PC-3 (cell line): ENCODE measurements at regions not wholly inside any gene's neighbourhood (a gene's known extent, or its start where the extent isn't known, plus 50 kb on each side); places are given as distances from the start of the nearest gene placed in this dataset.

Experiments used
- ATAC-seq: fragments of 200-7000 bp; cut with Tn5 transposase; 2 replicates; pipeline ENCODE4 v1.9.1; 2020; ENCODE audit warnings: mild to moderate bottlenecking, moderate library complexity
- BruUV-seq: library from RNA; stranded (reverse); fragments of 400-500 nt; replicated peaks from 2 replicates; lab custom pipeline; 2021; lab: Mats Ljungman, UMichigan
- CTCF ChIA-PET: fragments of 300-600 bp; sonication (Branson Sonifier 250); formaldehyde crosslinking; loops from one replicate; lab custom pipeline; 2022; ENCODE audit warnings: antibody characterized with exemption; lab: Charles Lee
- POLR2A ChIA-PET: fragments of 300-600 bp; sonication (Branson Sonifier 250); formaldehyde crosslinking; loops from one replicate; lab custom pipeline; 2022; ENCODE audit warnings: antibody characterized with exemption; ENCODE audit not compliant: unreplicated experiment; lab: Charles Lee
- DNase-seq: peaks from one replicate; pipeline ENCODE4 v3.0.0-alpha.2; 2015
- H2AFZ ChIP-seq: fragments of 300-600 bp; sonication (generic); 2 replicates; pipeline ENCODE4 v1.6.0; 2016; ENCODE audit warnings: antibody characterized with exemption, low read length
- H3F3A ChIP-seq: fragments of 300-600 bp; sonication (generic); one replicate; pipeline ENCODE4 v1.6.0; 2017; ENCODE audit warnings: antibody characterized with exemption, low read length, control low read depth, mild to moderate bottlenecking; ENCODE audit not compliant: unreplicated experiment
- H3K27ac ChIP-seq: fragments of 300-600 bp; sonication (generic); 2 replicates; pipeline ENCODE4 v1.5.1; 2016; ENCODE audit warnings: mild to moderate bottlenecking, low read length
- H3K27me3 ChIP-seq: fragments of 300-600 bp; sonication (generic); 2 replicates; pipeline ENCODE4 v1.6.1; 2016; ENCODE audit warnings: low read length, mixed read lengths
- H3K36me3 ChIP-seq: fragments of 300-600 bp; sonication (generic); 2 replicates; pipeline ENCODE4 v1.6.1; 2016; ENCODE audit warnings: low read depth, mixed run types, low read length, mixed read lengths
- H3K4me1 ChIP-seq: fragments of 300-600 bp; sonication (generic); 2 replicates; pipeline ENCODE4 v1.5.1; 2016; ENCODE audit warnings: low read length; ENCODE audit not compliant: insufficient read depth
- H3K4me2 ChIP-seq: fragments of 300-600 bp; sonication (generic); 2 replicates; pipeline ENCODE4 v1.6.0; 2016; ENCODE audit warnings: low read length
- H3K4me3 ChIP-seq: fragments of 300-600 bp; sonication (generic); 2 replicates; pipeline ENCODE4 v1.5.1; 2016; ENCODE audit warnings: mild to moderate bottlenecking, low read length, mixed read lengths
- H3K79me2 ChIP-seq: fragments of 300-600 bp; sonication (generic); 2 replicates; pipeline ENCODE4 v1.6.1; 2017; ENCODE audit warnings: low read length, mixed read lengths
- H3K9ac ChIP-seq: fragments of 300-600 bp; sonication (generic); 2 replicates; pipeline ENCODE4 v1.6.0; 2016; ENCODE audit warnings: mild to moderate bottlenecking, low read length
- H3K9me2 ChIP-seq: fragments of 300-600 bp; sonication (generic); replicated peaks from 2 replicates; pipeline ENCODE4 v1.6.1; 2016; ENCODE audit warnings: mixed run types, low read length, mixed read lengths
- H3K9me3 ChIP-seq: fragments of 300-600 bp; sonication (generic); 2 replicates; pipeline ENCODE4 v1.6.1; 2016; ENCODE audit warnings: low read length, mixed read lengths
- H4K20me1 ChIP-seq: fragments of 300-600 bp; sonication (generic); 2 replicates; pipeline ENCODE4 v1.6.1; 2016; ENCODE audit warnings: low read length, mixed read lengths
- CTCF ChIP-seq: fragments of 300-600 bp; sonication (generic); conservative IDR thresholded peaks from 2 replicates; pipeline ENCODE4 v1.5.1; 2017; ENCODE audit warnings: antibody characterized with exemption, low read depth, mild to moderate bottlenecking, low read length
- EZH2 ChIP-seq: fragments of 300-600 bp; sonication (generic); IDR thresholded peaks from one replicate; pipeline ENCODE4 v1.6.1; 2017; ENCODE audit warnings: antibody characterized with exemption, mild to moderate bottlenecking, low read length; ENCODE audit not compliant: unreplicated experiment
- EZH2phosphoT487 ChIP-seq: fragments of 300-600 bp; sonication (generic); IDR thresholded peaks from 2 replicates; pipeline ENCODE4 v1.6.1; 2018; ENCODE audit warnings: mild to moderate bottlenecking, antibody characterized with exemption, low read length, borderline replicate concordance
- intact Hi-C: fragments of 100-400 bp; cut with micrococcal nuclease; formaldehyde crosslinking; loops from 2 replicates; pipeline ENCODE4 v1.9.0; 2023

GRCh38 chr5:145141534-145141933, 693.6 kb downstream of the PRELID2 start:
- CTCF ChIA-PET = no interaction called here
- Histone ChIP-seq H3K9me3 (no peaks in the 10 kb centered on the region), H3K4me3 (no peak overlapping the region), H3K4me1 (no peaks in the 10 kb centered on the region), H3K27ac (no peak overlapping the region), H2AFZ (no peak overlapping the region), H3K79me2 (no peaks in the 10 kb centered on the region), H3K9ac (no peak overlapping the region), H4K20me1 (no peaks in the 10 kb centered on the region), H3K27me3 (no peaks in the 10 kb centered on the region), H3K9me2 (no peaks in the 10 kb centered on the region), H3F3A (no peaks in the 10 kb centered on the region), H3K4me2 (no peak overlapping the region), H3K36me3 (no peaks in the 10 kb centered on the region)
- intact Hi-C loops = no loop called here
- ATAC-seq (no peak), DNase-seq (no peak)
- TF ChIP-seq EZH2 (no peak), CTCF (no peak), EZH2phosphoT487 (no peak)
- no TSS peak for BruUV-seq
- POLR2A ChIA-PET = no interaction called here

GRCh38 chr5:145130996-145131395, 704.1 kb downstream of the PRELID2 start:
- no peak for DNase-seq
- H3K4me2 ChIP-seq = no peak overlapping the region
- no peaks in the 10 kb centered on the region for H3K9me2 ChIP-seq
- H3K36me3 ChIP-seq = no peaks in the 10 kb centered on the region
- POLR2A ChIA-PET = no interaction called here
- CTCF ChIA-PET = no interaction called here
- H3F3A ChIP-seq = no peaks in the 10 kb centered on the region
- no TSS peak for BruUV-seq
- no peaks in the 10 kb centered on the region for H3K27me3 ChIP-seq
- ATAC-seq = no peak
- H2AFZ ChIP-seq = no peak overlapping the region
- no peak overlapping the region for H3K27ac ChIP-seq
- TF ChIP-seq CTCF = no peak
- no peak for TF ChIP-seq EZH2
- TF ChIP-seq EZH2phosphoT487 = no peak
- H3K9ac ChIP-seq = no peak overlapping the region
- no peaks in the 10 kb centered on the region for H3K79me2 ChIP-seq
- no peaks in the 10 kb centered on the region for H3K9me3 ChIP-seq
- no peak overlapping the region for H3K4me3 ChIP-seq
- no peaks in the 10 kb centered on the region for H3K4me1 ChIP-seq
- intact Hi-C loops = no loop called here
- no peaks in the 10 kb centered on the region for H4K20me1 ChIP-seq

GRCh38 chr5:145129797-145130196, 705.3 kb downstream of the PRELID2 start:
- H3K79me2 ChIP-seq = no peaks in the 10 kb centered on the region
- H3F3A ChIP-seq = no peaks in the 10 kb centered on the region
- ChIA-PET CTCF (no interaction called here), POLR2A (no interaction called here)
- H3K4me1 ChIP-seq = no peaks in the 10 kb centered on the region
- intact Hi-C loops = no loop called here
- no peaks in the 10 kb centered on the region for H3K27me3 ChIP-seq
- no peak overlapping the region for H3K4me2 ChIP-seq
- TF ChIP-seq EZH2 = no peak
- TF ChIP-seq EZH2phosphoT487 = no peak
- TF ChIP-seq CTCF = no peak
- H3K9me2 ChIP-seq = no peaks in the 10 kb centered on the region
- no TSS peak for BruUV-seq
- H2AFZ ChIP-seq = no peak overlapping the region
- H3K9me3 ChIP-seq = no peaks in the 10 kb centered on the region
- ATAC-seq (no peak), DNase-seq (no peak)
- H3K4me3 ChIP-seq = no peak overlapping the region
- no peak overlapping the region for H3K9ac ChIP-seq
- no peaks in the 10 kb centered on the region for H4K20me1 ChIP-seq
- no peaks in the 10 kb centered on the region for H3K36me3 ChIP-seq
- no peak overlapping the region for H3K27ac ChIP-seq
